ENCODE measurements at regions not wholly inside any gene's neighbourhood (a gene's known extent, or its start where the extent isn't known, plus 50 kb on each side); places are given as distances from the start of the nearest gene placed in this dataset.

GRCh38 chr5:27868292-27868691 lies 829.9 kb upstream of the CDH9 start:
- H4K20me1 ChIP-seq (ENCODE audit: low read depth): no peaks in the 10 kb centered on the region
- H3K27me3 ChIP-seq: no peaks in the 10 kb centered on the region
- H3K9me3 ChIP-seq (ENCODE audit: low read depth): no peaks in the 10 kb centered on the region
- no peak overlapping the region for H3K9ac ChIP-seq
- H3K27ac Mint-ChIP-seq: no peak overlapping the region
- DNase-seq (ENCODE audit: low spot score): no peak
- no peaks in the 10 kb centered on the region for H3K36me3 Mint-ChIP-seq
- H3K4me3 Mint-ChIP-seq: no peak overlapping the region
- no peak overlapping the region for H3K27ac ChIP-seq
- no peak overlapping the region for H3K4me2 ChIP-seq
- no peaks in the 10 kb centered on the region for H3K79me2 ChIP-seq (ENCODE audit: low read depth)
- H3K4me3 ChIP-seq: no peak overlapping the region
- H3K36me3 ChIP-seq: no peaks in the 10 kb centered on the region
- no peaks in the 10 kb centered on the region for H3K27me3 Mint-ChIP-seq (ENCODE audit: insufficient read depth, low read depth)
- H3F3A ChIP-seq (ENCODE audit: low read depth): no peaks in the 10 kb centered on the region
- no peak overlapping the region for H2AFZ ChIP-seq (replicated peaks)
- TF ChIP-seq CTCF (IDR thresholded peaks at IDR 0.05): no peak
- no peak for TF ChIP-seq EZH2 (IDR thresholded peaks at IDR 0.05)
- TF ChIP-seq EZH2phosphoT487 (IDR thresholded peaks at IDR 0.05): no peak
- H3K4me1 ChIP-seq: no peaks in the 10 kb centered on the region
- no peaks in the 10 kb centered on the region for H3K4me1 Mint-ChIP-seq
- no peaks in the 10 kb centered on the region for H3K9me3 Mint-ChIP-seq

- Mint-ChIP-seq H3K4me1 (peaks cover 2% of the 10 kb centered on the region), H3K36me3 (no peaks in the 10 kb centered on the region), H3K9me3 (peaks cover 2% of the 10 kb centered on the region), H3K27ac (no peak overlapping the region), H3K4me3 (no peak overlapping the region), H3K27me3 (ENCODE audit: insufficient read depth, low read depth) (no peaks in the 10 kb centered on the region)
- H2AFZ ChIP-seq (replicated peaks): no peak overlapping the region
- no peaks in the 10 kb centered on the region for H4K20me1 ChIP-seq (ENCODE audit: low read depth)
- H3K9ac ChIP-seq: no peak overlapping the region
- no peak overlapping the region for H3K4me3 ChIP-seq
- H3K36me3 ChIP-seq: no peaks in the 10 kb centered on the region
- H3F3A ChIP-seq (ENCODE audit: low read depth): no peaks in the 10 kb centered on the region
- DNase-seq (ENCODE audit: low spot score): no peak
- no peaks in the 10 kb centered on the region for H3K79me2 ChIP-seq (ENCODE audit: low read depth)
- no peak overlapping the region for H3K4me2 ChIP-seq
- H3K9me3 ChIP-seq (ENCODE audit: low read depth): no peaks in the 10 kb centered on the region
- no peaks in the 10 kb centered on the region for H3K27me3 ChIP-seq
- TF ChIP-seq EZH2 (IDR thresholded peaks at IDR 0.05): no peak
- TF ChIP-seq CTCF (IDR thresholded peaks at IDR 0.05): no peak
- TF ChIP-seq EZH2phosphoT487 (IDR thresholded peaks at IDR 0.05): no peak
- no peaks in the 10 kb centered on the region for H3K4me1 ChIP-seq
- H3K27ac ChIP-seq: no peak overlapping the region
Observed at GRCh38 chr5:27855491-27855890, 817.1 kb upstream of the CDH9 start.

DNA sequence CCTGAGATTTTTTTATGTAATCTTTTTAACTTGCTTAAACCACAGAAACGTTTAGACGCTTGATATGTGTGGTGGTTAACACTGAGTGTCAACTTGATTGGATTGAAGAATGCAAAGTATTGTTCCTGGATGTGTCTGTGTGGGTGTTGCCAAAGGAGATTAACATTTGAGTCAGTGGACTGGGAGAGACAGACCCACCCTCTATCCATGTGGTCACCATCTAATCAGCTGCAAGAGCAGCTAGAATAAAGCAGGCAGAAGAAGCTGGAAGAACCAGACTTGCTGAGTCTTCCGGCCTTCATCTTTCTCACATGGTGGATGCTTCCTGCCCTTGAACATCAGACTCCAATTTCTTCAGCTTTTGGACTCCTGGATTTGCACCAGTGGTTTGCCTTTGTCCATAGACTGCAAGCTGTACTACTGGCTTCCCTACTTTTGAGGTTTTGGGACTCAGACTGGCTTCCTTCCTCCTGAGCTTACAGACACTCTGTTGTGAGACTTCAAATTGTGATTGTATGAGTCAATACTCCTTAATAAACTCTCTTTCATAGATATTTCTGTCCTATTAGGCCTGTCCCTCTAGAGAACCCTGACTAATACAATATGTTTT lies 816.0 kb upstream of the CDH9 start:
- H3K4me3 Mint-ChIP-seq: no peak overlapping the region
- Histone ChIP-seq H3K36me3 (no peaks in the 10 kb centered on the region), H3F3A (ENCODE audit: low read depth) (no peaks in the 10 kb centered on the region), H3K4me1 (no peaks in the 10 kb centered on the region), H3K79me2 (ENCODE audit: low read depth) (no peaks in the 10 kb centered on the region), H2AFZ (replicated peaks) (no peak overlapping the region), H3K9ac (no peak overlapping the region), H3K4me2 (no peak overlapping the region), H3K27me3 (no peaks in the 10 kb centered on the region), H3K4me3 (no peak overlapping the region), H3K9me3 (ENCODE audit: low read depth) (no peaks in the 10 kb centered on the region), H4K20me1 (ENCODE audit: low read depth) (no peaks in the 10 kb centered on the region), H3K27ac (no peak overlapping the region)
- no peaks in the 10 kb centered on the region for H3K36me3 Mint-ChIP-seq
- TF ChIP-seq EZH2 (IDR thresholded peaks at IDR 0.05) (no peak), EZH2phosphoT487 (IDR thresholded peaks at IDR 0.05) (no peak), CTCF (IDR thresholded peaks at IDR 0.05) (no peak)
- DNase-seq (ENCODE audit: low spot score): no peak
- H3K4me1 Mint-ChIP-seq: peaks cover 2% of the 10 kb centered on the region
- no peaks in the 10 kb centered on the region for H3K27me3 Mint-ChIP-seq (ENCODE audit: insufficient read depth, low read depth)
- H3K9me3 Mint-ChIP-seq: no peaks in the 10 kb centered on the region
- H3K27ac Mint-ChIP-seq: no peak overlapping the region
